GM21723 (cell line): ENCODE measurements at regions not wholly inside any gene's neighbourhood (a gene's known extent, or its start where the extent isn't known, plus 50 kb on each side); places are given as distances from the start of the nearest gene placed in this dataset.
A peak's percentile ranks its signal among the peaks of the same experiment; 100 is the strongest.

Experiments
- ATAC-seq: cut with Tn5 transposase; IDR thresholded peaks from one replicate; pipeline ENCODE4 v1.9.1; 2021; ENCODE audit warnings: mild to moderate bottlenecking, moderate library complexity; ENCODE audit not compliant: unreplicated experiment

DNA sequence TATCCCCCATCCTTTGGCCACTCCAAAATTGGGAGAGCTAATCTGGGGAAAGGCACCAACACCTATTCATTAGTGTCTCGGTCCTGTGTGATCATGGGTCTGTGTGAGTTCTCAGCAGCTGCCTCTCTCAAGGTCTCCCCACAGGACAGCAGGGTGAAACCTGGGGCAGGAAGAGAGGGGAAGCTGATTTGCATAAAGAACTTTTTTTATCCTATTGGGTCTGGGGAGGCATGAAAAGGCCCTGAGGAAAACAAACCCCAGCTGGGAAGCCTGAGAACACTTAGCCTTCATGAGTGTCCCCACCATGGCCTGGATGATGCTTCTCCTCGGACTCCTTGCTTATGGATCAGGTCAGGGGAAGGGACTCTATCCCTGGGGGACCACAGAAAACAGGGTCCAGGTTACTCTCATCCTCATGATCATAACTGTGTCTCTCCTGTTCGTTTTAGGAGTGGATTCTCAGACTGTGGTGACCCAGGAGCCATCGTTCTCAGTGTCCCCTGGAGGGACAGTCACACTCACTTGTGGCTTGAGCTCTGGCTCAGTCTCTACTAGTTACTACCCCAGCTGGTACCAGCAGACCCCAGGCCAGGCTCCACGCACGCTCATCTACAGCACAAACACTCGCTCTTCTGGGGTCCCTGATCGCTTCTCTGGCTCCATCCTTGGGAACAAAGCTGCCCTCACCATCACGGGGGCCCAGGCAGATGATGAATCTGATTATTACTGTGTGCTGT, 116.0 kb upstream of the TOP3B start:
- peak; percentile 56 for ATAC-seq

DNA sequence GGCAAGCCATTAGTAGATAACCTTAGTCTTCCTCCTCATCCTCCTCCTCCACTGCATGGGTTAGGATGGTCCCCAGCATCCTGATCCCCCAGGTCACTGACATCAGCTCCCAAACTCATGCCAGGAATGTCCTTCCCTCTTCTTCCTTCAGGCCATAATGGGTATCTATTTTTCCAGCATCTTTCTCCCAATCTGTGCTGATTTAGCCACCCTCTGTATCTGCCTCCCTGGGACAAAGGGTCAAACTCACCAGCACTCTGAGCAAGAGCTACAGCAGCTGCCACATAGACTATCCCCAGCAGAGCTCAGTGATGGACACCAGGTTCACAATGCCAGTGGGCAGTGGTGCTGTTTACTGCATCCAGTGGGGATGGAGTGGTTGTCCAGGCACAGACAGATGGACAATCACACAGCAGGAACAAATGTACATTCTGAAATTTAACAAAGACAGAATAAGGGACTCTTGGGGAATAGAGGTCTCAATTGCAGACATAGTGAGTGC, 115.2 kb upstream of the TOP3B start:
- ATAC-seq: no peak

DNA sequence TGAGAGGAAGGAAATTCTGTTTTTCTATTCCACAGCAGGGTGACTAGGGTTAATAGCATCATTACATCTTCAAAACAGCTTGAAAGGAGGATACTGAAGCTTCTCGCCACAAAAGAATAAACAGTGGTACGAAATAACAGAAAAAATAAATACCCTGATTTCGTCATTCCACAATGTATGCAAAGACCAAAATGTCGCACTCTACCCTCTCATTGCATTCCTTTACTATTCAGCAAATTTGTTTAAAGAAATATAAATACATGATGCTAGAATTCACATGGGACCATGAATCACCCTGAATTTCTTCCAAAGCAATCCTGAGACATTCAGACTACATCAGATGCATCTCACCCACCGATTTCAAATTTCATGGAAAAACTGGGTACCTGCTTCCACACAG, 112.3 kb upstream of the TOP3B start:
- ATAC-seq: no peak

DNA sequence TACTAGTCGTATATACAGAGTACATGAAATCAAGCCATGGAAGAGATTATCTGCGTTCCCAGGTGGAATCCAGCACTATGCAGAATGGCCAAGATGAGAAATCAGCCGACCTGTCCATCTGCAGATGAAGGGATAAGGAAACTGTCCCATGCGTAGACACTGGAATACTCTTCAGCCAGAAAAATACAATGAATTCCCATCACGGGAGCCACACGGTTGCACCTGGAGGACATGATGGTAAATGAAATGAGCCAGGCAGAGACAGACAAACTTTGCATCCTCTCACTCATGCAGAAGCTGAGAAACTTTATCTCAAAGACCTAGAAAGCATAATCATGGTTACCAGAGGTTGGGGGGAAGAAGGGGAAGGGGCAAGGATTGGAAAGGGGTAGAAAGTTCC, 111.9 kb upstream of the TOP3B start:
- ATAC-seq: no peak

DNA sequence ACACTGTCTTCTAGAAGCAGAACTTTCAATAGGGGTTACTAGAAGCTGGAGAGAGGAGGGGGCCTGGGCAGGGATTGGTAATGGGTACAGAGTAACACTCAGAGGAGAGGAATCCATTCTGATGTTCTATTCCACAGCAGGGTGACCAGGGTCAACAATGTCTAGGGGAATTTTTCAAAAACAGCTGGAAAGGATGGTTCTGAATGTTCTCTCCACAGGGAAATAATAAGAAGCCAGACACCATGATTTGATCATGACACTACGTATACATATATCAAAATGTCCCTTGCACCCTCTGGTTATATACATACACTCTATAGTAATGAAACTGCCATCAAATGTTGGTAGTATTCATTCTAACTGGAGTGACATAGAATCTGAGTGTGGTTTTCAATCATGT, 111.2 kb upstream of the TOP3B start:
- ATAC-seq: no peak

DNA sequence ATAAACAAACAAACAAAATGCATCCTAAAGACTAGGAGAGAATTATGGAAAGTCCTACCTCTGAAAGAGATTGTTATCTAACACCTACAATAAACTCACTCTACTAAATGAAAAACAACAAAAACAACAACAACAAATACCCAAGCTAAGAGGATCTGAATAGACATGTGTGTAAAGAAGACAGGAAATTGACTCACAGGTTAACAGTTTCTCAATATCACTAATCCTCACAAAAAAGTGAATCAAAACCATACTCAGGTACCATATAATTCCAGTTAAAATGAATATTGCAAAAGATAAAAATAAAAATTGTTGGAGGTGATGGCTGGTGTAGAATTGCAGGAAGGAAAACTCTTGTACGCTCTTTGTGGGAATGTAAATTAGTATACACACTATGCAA, 110.4 kb upstream of the TOP3B start:
- ATAC-seq: no peak

DNA sequence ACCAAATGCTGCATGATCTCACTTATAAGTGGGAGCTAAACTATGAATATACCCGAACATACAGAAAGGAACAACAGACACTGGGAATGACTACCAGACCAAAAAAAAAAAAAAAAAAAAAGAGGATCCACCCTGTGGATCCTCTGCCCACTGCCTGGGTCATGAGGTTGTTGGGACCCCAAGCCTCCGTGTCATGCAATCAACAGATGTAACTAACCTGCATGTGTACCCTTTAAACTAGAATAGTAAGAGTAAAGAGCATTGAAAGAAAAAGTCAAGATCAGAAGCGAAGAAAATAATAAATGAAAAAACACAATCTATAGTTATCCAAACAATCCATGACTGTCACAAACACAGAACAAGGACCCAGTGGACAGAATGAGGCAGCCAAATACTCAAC, 109.5 kb upstream of the TOP3B start:
- ATAC-seq: no peak

DNA sequence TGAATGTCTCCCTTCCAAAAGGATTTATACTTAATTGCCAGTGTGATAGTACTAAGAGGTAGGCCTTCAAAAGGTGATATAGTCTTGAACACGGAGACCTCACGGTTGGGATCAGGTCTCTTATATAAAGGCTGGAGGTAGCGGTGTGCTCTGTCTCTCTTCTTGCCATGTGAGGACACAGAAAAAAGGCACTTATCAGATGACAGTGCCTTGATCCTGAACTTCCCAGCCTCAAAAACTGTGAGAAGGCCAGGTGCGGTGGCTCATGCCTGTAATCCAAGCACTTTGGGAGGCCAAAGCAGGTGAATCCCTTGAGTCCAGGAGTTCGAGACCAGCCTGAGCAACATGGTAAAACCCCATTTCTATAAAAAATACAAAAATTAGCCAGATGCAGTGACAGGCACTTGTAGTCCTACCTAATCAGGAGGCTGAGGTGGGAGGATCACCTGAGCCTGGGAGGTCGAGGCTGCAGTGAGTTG, 108.9 kb upstream of the TOP3B start:
- ATAC-seq: no peak

DNA sequence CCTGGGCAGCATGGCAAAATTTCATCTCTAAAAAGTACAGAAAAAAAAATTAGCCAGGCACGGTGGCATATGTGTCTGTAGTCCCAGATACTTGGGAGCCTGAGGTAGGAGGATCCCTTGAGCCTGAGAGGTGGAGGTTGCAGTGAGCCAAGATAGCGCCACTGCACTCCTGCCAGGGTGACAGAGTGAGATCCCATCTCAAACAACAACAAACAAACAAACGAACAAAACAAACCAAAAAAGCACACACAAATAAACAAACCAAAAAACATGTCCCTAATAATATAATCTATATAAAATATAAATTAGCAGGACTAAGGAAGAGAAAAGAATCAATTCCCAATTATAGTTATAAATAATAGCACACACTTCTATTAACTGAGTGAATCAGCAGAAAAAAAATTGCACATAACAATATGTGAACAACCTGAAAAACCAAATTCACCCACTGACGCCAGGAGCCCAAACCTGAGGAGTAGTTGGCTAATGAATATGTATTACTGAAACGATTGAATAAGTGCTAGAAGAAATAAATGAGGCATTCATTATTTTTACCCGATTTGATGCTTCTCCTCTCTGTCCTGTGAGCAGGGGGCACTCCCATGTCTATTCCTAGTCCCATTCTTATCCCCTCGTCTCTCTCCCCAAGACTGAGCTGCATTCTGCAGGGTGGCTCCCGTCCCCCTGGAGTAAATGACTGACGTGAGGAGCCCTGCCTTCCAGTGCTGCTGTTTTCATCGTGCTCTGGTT, 108.2 kb upstream of the TOP3B start:
- ATAC-seq: no peak

DNA sequence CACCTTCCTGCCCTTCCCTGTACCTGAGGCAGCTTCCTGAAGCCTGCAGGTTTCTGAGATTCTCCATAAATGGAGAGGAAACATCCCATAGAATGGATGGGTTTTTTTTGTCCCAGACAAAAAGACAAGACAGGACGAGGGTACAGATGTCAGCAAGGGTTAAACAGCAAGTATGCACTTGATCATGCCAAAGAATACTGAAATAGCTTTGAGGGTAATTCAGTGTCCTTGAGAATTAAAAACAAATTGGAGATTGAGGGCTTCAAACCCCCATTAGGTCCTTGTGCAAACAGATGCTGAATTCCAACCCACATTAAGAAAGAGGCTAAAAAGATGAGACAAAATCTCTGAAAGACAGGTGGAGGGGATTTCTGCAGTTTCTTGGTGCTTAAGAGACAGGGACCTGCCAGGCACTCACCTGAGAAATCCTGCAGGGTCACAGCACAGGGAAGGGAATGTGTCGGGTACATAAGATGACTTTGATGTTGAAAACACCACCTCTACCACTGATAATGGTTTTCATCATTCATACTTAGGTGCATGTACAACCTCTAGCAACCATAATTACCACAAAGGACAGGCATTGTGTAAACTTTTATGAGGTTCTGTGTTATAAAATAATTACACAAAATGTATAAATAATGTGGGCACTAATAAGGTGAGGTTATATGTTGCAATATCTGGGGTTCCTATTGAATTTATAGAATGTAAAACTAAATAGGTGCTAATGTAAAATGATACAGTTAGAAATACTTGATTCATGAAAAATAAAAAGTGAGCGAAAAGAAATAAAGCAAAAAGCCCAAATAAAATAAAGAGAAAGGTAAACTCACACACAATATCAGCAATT, 107.1 kb upstream of the TOP3B start:
- ATAC-seq: no peak

DNA sequence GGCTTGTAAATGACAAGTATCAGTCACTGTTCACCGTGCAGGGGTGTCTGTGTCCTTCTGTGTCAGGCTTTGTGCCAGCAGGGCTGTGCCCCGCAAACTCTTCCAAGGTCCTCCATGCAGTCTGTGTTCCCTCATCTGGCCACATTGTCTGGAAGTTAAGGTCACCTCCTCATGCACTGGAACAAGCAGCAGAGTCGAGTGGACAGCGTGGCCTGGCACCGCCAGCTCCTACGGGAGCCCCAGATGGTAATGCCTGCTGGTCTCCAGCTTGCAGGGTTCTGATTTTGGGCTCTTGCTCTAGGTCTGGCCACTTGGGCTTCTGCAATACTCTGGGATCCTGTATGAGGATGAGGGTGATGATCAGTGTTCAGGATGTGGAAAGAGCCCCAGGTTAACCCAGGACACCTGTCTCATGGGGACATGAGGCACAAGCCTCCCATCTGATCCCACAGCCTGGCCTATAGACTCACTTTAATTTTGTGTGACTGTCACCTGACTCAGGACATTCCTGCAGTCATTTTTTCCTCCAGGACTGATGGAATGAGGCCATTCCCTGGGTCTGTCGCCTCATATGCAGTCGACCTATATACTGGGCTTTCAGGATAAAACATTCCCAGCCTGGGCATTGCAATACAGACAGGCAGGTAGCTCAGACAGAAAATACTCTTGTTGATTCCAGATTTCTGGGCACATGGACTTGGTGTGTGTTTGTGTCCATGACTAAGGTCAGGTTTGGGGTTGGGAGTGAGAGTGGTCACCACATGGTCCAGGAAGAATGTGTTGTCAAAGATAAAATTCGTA, 106.3 kb upstream of the TOP3B start:
- no peak for ATAC-seq

DNA sequence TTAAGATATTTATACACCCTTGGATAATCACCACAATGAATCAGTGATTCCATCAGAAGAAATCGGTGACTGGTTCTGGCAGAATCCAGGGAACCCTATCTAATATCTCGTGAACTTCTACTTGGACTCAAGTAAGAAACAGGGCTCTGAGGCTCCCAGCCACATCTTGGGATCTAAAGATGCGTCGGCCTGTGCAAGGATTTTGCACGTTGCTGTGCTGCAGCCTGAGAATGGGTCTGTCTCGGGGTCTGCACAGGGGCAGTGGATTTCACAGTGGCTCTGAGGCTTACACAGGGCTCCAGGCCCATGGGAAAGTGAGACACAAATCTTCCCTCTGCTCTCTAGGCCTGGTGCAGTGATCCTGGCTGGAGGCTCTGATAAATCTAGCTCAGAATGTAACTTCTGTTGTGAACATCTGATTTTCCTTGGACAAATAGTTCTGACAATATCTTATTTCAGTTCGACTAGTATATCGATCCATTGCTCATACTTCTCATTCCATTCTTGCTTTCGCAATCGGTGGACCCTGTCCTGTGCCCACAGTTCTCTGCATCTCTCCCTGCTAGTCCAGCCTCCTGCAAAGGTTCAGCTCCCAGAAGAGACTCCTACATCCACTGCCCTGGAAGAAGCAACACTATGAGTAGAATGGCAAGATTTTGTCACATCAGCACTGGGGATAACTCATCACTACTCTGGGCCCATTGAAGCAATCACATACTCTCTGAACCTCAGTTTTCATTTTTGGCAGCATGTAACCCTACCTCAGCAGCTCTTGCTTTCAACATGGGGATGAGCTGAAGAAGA, 105.5 kb upstream of the TOP3B start:
- no peak for ATAC-seq

DNA sequence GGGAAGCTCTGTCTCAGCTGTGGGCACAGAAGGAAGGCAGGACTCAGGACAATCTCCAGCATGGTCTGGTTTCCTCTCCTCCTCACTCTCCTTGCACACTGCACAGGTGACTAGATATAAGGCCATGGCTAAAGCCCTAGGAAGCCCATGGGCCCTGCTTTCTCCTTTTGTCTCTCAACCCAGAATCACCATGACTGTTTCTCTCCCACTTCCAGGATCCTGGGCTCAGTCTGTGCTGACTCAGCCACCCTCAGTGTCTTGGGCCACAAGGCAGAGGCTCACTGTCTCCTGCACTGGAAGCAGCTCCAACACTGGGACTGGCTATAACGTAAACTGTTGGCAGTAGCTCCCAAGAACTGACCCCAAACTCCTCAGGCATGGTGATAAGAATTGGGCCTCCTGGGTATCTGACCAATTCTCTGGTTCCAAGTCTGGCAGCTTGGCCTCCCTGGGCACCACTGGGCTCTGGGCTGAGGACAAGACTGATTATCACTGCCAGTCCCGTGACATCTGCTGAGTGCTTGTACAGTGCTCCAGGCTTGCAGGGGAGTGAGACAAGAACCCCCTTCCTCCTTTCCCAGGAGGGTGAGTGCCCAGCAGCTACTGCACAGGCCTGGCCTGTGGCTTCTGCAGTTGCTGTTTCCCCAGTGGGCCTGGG, 104.0 kb upstream of the TOP3B start:
- ATAC-seq: no peak

DNA sequence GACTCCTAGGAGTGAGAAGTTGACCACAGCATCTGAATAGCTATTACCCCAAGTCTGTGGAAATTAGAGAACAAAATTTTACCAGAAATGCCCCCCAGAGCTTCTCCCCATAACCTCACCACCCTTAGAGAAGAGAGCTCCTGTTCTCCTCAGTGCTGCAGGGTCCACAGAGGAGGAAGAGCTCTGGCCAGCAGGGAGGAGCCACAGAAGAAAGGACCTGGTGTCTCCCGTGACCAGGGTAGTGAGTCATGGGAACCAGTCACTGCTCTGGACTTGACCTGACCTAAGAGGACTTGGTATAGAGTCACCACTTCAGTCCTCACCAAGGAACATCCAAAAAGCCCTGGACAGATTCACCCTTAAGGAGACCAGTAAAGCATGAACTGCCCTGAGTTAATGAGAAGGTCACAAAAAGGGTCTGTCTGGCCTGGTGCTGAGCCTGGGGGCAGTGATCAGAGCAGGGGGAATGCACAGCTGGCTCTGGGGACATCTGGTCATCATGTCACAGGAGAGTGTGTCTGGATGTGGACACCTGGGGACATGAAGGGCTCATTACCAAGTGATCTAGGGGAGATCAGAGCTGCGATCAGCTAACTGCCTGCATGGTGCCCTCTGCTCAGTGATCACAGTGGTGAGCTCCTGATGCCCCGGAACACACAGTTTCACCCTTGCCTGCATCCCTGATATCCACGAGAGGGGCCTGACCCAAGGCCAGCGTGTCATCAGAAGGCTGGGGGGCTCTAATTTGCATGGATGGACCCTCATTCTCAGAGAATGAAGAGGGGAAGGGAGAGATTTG, 103.3 kb upstream of the TOP3B start:
- ATAC-seq: no peak

DNA sequence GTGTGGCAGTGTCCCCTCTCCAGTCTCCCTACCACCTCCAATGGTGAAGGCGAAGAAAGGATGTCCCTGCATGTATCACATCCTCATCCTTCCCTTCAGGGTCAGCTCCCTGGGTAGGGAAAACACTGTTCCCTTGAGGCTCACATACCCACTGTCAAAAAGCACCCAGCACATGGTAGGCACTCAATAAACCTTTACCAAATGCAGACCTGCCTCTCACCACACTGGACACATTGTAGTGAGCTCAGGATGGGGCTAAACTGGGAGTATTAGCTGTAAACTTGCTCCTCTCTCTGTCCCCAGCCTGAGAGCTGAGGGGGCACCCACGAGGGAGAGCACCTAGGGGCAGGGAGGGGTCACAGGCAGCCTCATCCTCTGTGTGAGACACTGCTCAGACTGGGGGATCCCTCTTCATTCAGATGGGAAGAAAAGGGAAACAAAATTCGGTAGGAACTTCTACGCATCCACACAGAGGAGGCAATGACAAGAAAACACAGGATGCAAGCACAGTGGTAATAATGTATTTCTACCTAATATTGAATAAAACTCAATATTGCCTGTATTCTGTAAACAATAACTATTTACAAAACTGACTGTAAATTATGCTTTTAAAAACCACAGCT, 101.6 kb upstream of the TOP3B start:
- ATAC-seq: no peak

DNA sequence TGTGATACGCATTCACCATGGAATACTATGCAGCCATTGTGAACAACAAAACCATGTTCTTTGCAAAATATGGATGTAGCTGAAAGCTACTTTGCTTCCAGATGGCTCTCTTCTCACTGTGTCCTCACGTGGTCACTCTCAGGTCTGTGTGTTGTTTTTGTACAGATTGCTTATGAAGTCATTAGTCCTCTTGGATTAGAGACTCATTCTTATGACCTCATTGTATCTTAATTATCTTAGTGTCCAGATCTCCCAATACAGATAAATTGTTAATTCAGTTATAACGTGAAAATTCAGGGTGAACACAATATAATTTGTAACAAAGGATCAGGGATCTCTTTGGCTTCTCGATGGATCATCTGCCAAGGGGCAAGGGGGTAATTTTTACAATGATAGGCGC, 100.4 kb upstream of the TOP3B start:
- no peak for ATAC-seq

DNA sequence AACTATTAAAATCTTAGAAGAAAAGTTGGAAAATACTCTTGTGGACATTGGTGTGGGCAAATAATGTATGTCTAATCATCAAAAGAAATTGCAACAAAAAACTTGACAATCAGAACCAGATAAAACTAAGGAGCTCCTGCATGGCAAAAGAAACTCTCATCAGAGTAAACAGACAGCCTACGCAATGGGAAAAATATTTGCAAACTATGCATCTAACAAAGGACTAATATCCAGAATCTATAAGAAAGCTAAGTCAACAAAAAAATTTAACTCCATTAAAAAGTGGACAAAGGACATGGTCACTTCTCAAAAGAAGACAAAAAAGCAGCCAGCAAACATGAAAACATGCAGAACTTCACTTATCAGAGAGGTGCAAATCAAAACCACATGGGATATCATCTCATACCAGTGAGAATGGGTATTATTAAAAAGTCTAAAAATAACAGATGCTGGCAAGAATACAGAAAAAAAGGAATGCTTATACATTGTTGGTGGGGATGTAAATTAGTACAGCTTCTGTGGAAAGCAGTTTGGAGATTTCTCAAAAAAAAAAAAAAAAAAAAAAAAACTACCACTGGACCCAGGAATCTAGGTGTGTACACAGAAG, 99.7 kb upstream of the TOP3B start:
- ATAC-seq: no peak

DNA sequence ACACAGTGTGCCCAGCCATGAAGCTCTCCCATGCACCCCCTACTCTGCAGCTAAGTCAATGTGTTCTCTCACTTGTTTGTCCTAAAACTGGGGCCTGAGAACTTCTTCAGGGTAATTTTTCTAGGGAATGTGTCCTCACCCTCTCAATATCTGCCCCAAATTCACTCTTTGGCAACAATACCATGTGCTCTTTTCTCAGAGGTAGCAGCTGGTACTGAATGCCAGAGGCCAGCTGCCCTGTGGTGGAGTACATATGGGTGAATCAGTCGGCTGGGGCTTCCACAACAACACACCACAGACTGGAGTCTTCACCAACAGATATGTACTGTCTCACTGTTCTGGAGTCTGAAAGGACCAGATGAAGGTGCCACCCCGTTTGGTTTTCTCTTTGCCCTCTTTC, 97.7 kb upstream of the TOP3B start:
- ATAC-seq: no peak
